Right lobe of liver (tissue), 6 donors: ENCODE measurements at regions not wholly inside any gene's neighbourhood (a gene's known extent, or its start where the extent isn't known, plus 50 kb on each side); places are given as distances from the start of the nearest gene placed in this dataset.

Source experiments
- ATAC-seq, 4 donors: fragments of 200-7000 bp; cut with Tn5 transposase; one replicate each; pipeline ENCODE4 v1.9.1; 2020; ENCODE audit warnings: mild to moderate bottlenecking in 4 of 4, moderate library complexity in 4 of 4
- DNase-seq, 3 donors: peaks; one replicate each; pipeline ENCODE4 v3.0.0-alpha.2; 2020
- H3K27ac ChIP-seq, 3 donors: fragments of 200-600 bp; one replicate each; pipeline ENCODE4 v1.8.0; 2022
- H3K27me3 ChIP-seq, 2 donors: fragments of 200-600 bp; one replicate each; pipeline ENCODE4 v1.8.0; 2022
- H3K36me3 ChIP-seq, 4 donors: fragments of 200-600 bp; sonication (generic) in 1 of 4; one replicate each; pipeline versions ENCODE4 v1.5.1 to v1.8.0; 2017 to 2022; ENCODE audit warnings: control low read depth in 1 of 4
- H3K4me1 ChIP-seq, 4 donors: fragments of 200-600 bp; sonication (generic) in 1 of 4; one replicate each; pipeline versions ENCODE4 v1.5.1 to v1.8.0; 2017 to 2022; ENCODE audit warnings: control low read depth in 1 of 4
- H3K4me3 ChIP-seq, 3 donors: fragments of 200-600 bp; one replicate each; pipeline ENCODE4 v1.8.0; 2022
- H3K9me3 ChIP-seq, 4 donors: fragments of 200-600 bp; sonication (generic) in 1 of 4; one replicate each; pipeline versions ENCODE4 v1.5.1 to v1.8.0; 2017 to 2022; ENCODE audit warnings: control low read depth in 1 of 4
- CTCF ChIP-seq, 4 donors: fragments of 200-600 bp in 3 of 4; fragments of 450-650 bp in 1 of 4; IDR thresholded peaks; one replicate each; pipeline versions ENCODE4 v1.5.1 to v1.8.0; 2016 to 2022; ENCODE audit warnings: antibody characterized with exemption in 4 of 4, mild to moderate bottlenecking in 2 of 4
- POLR2A ChIP-seq: fragments of 450-650 bp; IDR thresholded peaks from one replicate; pipeline ENCODE4 v1.6.1; 2017; ENCODE audit warnings: antibody characterized with exemption, mild to moderate bottlenecking
- WGBS: methylation state at CpG from one replicate; pipeline ENCODE4 v1.1.6; 2018; ENCODE audit warnings: low coverage, low lambda C conversion rate; ENCODE audit not compliant: insufficient coverage; ENCODE audit errors: missing lambda C conversion rate; 5-methylcytosine and 5-hydroxymethylcytosine counted together
- intact Hi-C, 2 donors: fragments of 100-400 bp; cut with DNase I; formaldehyde crosslinking; loops; one replicate each; pipeline versions ENCODE4 v1.11.2 to v1.14.1; 2022
- donor health status: DM: no; HTN: yes; CAD: no.
- donor health status: DM: no; HTN: no; CAD: no.
- donor health status: DM: no; HTN: no; CAD: no.
- donor health status: DM: no; HTN: yes; CAD: no.
- donor health status: DM: no; HTN: yes; CAD: no.

GRCh38 chr10:8591640-8592039 is 537.2 kb downstream of the GATA3 start:
- no peak for ATAC-seq
- Histone ChIP-seq H3K27ac (no peak overlapping the region), H3K4me3 (no peak overlapping the region), H3K9me3 (no peaks in the 10 kb centered on the region), H3K36me3 (no peaks in the 10 kb centered on the region), H3K4me1 (no peaks in the 10 kb centered on the region), H3K27me3 (no peaks in the 10 kb centered on the region)
- DNase-seq: no peak
- WGBS: 57% methylated on average over 7 of the region's 7 CpGs
- TF ChIP-seq CTCF (IDR thresholded peaks at IDR 0.05) (no peak), POLR2A (no peak)
- intact Hi-C loops: no loop called here

- Histone ChIP-seq H3K36me3 (no peaks in the 10 kb centered on the region), H3K4me1 (no peaks in the 10 kb centered on the region), H3K27ac (no peak overlapping the region), H3K9me3 (no peaks in the 10 kb centered on the region), H3K27me3 (no peaks in the 10 kb centered on the region), H3K4me3 (no peak overlapping the region)
- WGBS: 67% methylated on average over 8 of the region's 8 CpGs
- TF ChIP-seq CTCF (IDR thresholded peaks at IDR 0.05) (no peak), POLR2A (no peak)
- intact Hi-C loops: no loop called here
- ATAC-seq (no peak), DNase-seq (no peak)
Observed at GRCh38 chr10:8594176-8594575, 539.7 kb downstream of the GATA3 start.

- H3K36me3 ChIP-seq: no peaks in the 10 kb centered on the region
- no peak for TF ChIP-seq CTCF (IDR thresholded peaks at IDR 0.05)
- no peak for TF ChIP-seq POLR2A
- no peak for DNase-seq
- 50% methylated on average over 5 of the region's 5 CpGs for WGBS
- H3K27me3 ChIP-seq: no peaks in the 10 kb centered on the region
- no peak for ATAC-seq
- no peak overlapping the region for H3K27ac ChIP-seq
- H3K4me1 ChIP-seq: no peaks in the 10 kb centered on the region
- no peaks in the 10 kb centered on the region for H3K9me3 ChIP-seq
- H3K4me3 ChIP-seq: no peak overlapping the region
- intact Hi-C loops: no loop called here
Observed at GRCh38 chr10:8594711-8595110, 540.2 kb downstream of the GATA3 start.

- 50% methylated on average over 3 of the region's 3 CpGs for WGBS
- DNase-seq (no peak), ATAC-seq (no peak)
- H3K27ac ChIP-seq: no peak overlapping the region
- H3K4me1 ChIP-seq: no peaks in the 10 kb centered on the region
- TF ChIP-seq CTCF (IDR thresholded peaks at IDR 0.05) (no peak), POLR2A (no peak)
- H3K9me3 ChIP-seq: no peaks in the 10 kb centered on the region
- intact Hi-C loops: no loop called here
- H3K4me3 ChIP-seq: no peak overlapping the region
- no peaks in the 10 kb centered on the region for H3K36me3 ChIP-seq
- H3K27me3 ChIP-seq: no peaks in the 10 kb centered on the region
Observed at GRCh38 chr10:8595140-8595539, 540.7 kb downstream of the GATA3 start.

- intact Hi-C loops: no loop called here
- ATAC-seq (no peak), DNase-seq (no peak)
- WGBS: 53% methylated on average over 5 of the region's 5 CpGs
- H3K4me1 ChIP-seq: no peaks in the 10 kb centered on the region
- no peaks in the 10 kb centered on the region for H3K27me3 ChIP-seq
- TF ChIP-seq CTCF (IDR thresholded peaks at IDR 0.05) (no peak), POLR2A (no peak)
- H3K4me3 ChIP-seq: no peak overlapping the region
- no peaks in the 10 kb centered on the region for H3K36me3 ChIP-seq
- H3K9me3 ChIP-seq: no peaks in the 10 kb centered on the region
- no peak overlapping the region for H3K27ac ChIP-seq
Observed at GRCh38 chr10:8596929-8597472, 542.5 kb downstream of the GATA3 start.
